Activated CD8-positive, alpha-beta T cell treated with anti-CD3 and anti-CD28 coated beads, Interleukin-2, amount 10 ng/mL, durations not matched to agents 7 days and 5 days (primary cell): ENCODE measurements at regions not wholly inside any gene's neighbourhood (a gene's known extent, or its start where the extent isn't known, plus 50 kb on each side); places are given as distances from the start of the nearest gene placed in this dataset.

Experiments
- ATAC-seq: fragments of 150-1000 bp; cut with Tn5 transposase; one replicate; pipeline ENCODE4 v1.10.0; 2021; ENCODE audit warnings: moderate library complexity
- CTCF ChIA-PET: fragments of 350-600 bp; sonication (Branson Sonifier 250); formaldehyde crosslinking; loops from one replicate; lab custom pipeline; 2021; ENCODE audit warnings: antibody characterized with exemption; lab: Charles Lee
- POLR2A ChIA-PET: fragments of 350-600 bp; sonication (Branson Sonifier 250); formaldehyde crosslinking; loops from one replicate; lab custom pipeline; 2021; ENCODE audit warnings: antibody characterized with exemption; lab: Charles Lee
- DNase-seq: peaks from one replicate; pipeline ENCODE4 v3.0.0-alpha.2; 2020
- H3K27ac Mint-ChIP-seq: one replicate; pipeline ENCODE4 v1.8.0; 2021; ENCODE audit warnings: mild to moderate bottlenecking, mixed read lengths
- H3K27me3 Mint-ChIP-seq: one replicate; pipeline ENCODE4 v1.8.0; 2021; ENCODE audit warnings: low read depth, mixed read lengths
- H3K36me3 Mint-ChIP-seq: one replicate; pipeline ENCODE4 v1.8.0; 2021; ENCODE audit warnings: low read depth, mixed read lengths
- H3K4me1 Mint-ChIP-seq: one replicate; pipeline ENCODE4 v1.8.0; 2021; ENCODE audit warnings: low read depth, mixed read lengths
- H3K4me3 Mint-ChIP-seq: one replicate; pipeline ENCODE4 v1.8.0; 2021; ENCODE audit warnings: mild to moderate bottlenecking, mixed read lengths
- H3K9me3 Mint-ChIP-seq: one replicate; pipeline ENCODE4 v1.8.0; 2022; ENCODE audit warnings: mixed read lengths; ENCODE audit not compliant: insufficient read depth

DNA sequence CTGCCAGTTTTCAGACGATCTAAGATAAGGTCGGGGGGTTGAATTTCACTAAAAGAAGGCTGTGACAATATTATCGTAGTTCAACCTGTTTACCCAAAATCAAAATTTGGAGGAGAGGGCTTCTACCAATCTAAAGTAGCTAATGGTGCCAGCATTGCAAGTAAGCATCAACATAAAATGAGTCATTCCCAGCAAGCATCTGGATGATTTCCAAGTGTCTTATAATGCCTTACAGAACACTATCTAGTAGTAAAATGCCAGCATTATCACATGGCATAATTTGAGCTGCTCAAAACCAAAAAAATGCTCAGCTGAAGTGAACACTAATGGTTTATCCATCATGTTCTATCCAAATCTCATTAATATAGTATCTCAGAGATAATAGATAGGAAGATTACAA is 1193.9 kb downstream of the DNAJB9 start:
- no peaks in the 10 kb centered on the region for H3K9me3 Mint-ChIP-seq
- H3K4me1 Mint-ChIP-seq, result no peaks in the 10 kb centered on the region
- ChIA-PET CTCF (no interaction called here), POLR2A (no interaction called here)
- no peak overlapping the region for H3K4me3 Mint-ChIP-seq
- H3K27me3 Mint-ChIP-seq, result no peaks in the 10 kb centered on the region
- DNase-seq, result no peak
- ATAC-seq, result no peak
- H3K36me3 Mint-ChIP-seq, result no peaks in the 10 kb centered on the region
- no peak overlapping the region for H3K27ac Mint-ChIP-seq

DNA sequence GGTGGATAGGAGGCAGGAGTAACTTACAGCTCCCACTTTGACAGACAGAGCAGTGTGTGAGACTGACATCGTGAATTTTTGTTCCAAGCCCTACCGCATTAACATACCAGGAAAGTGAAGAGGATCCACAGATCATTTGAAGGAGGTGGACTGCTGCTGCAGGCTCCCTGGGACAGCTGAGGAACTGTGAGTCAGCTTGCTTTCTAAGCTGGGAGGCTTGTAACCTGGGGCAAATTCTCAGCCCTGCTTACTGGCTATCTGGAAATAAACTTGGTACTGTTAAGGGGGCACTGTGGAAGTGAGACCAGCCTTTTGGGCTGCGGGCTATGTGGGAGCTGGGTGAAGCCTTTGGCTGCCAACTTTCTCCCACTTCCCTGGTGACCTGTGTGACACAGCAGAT is 1202.5 kb downstream of the DNAJB9 start:
- no peaks in the 10 kb centered on the region for H3K9me3 Mint-ChIP-seq
- no peaks in the 10 kb centered on the region for H3K36me3 Mint-ChIP-seq
- no peak overlapping the region for H3K4me3 Mint-ChIP-seq
- DNase-seq, result no peak
- no peaks in the 10 kb centered on the region for H3K27me3 Mint-ChIP-seq
- ATAC-seq, result no peak
- POLR2A ChIA-PET, result no interaction called here
- CTCF ChIA-PET, result no interaction called here
- H3K27ac Mint-ChIP-seq, result no peak overlapping the region
- no peaks in the 10 kb centered on the region for H3K4me1 Mint-ChIP-seq

DNA sequence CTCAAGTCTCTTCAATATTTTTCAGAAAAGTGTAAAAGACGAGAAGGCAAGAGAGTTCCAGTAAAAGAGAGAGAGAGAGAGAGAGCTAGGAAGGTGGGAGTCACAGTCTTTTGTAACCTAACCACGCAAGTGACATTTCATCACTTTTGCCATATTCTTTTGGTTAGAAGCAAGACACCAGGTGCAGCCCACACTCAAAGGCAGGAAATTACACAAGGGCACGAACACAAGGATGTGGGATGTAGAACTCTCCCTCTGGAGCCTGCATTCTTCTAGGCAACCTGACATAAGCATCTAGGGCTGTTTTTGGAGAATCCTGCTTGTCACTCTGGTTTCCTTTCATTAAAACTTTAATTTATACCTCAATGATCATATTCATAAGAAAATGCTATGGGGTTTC is 1213.1 kb downstream of the DNAJB9 start:
- Mint-ChIP-seq H3K36me3 (no peaks in the 10 kb centered on the region), H3K9me3 (no peaks in the 10 kb centered on the region), H3K4me3 (no peak overlapping the region), H3K27me3 (no peaks in the 10 kb centered on the region), H3K4me1 (no peaks in the 10 kb centered on the region), H3K27ac (no peak overlapping the region)
- DNase-seq (no peak), ATAC-seq (no peak)
- CTCF ChIA-PET, result no interaction called here
- POLR2A ChIA-PET, result no interaction called here

GRCh38 chr7:109806548-109806947 is 1236.9 kb downstream of the DNAJB9 start:
- no peaks in the 10 kb centered on the region for H3K36me3 Mint-ChIP-seq
- CTCF ChIA-PET, result no interaction called here
- DNase-seq (no peak), ATAC-seq (no peak)
- H3K27me3 Mint-ChIP-seq, result no peaks in the 10 kb centered on the region
- H3K4me1 Mint-ChIP-seq, result no peaks in the 10 kb centered on the region
- H3K27ac Mint-ChIP-seq, result no peak overlapping the region
- H3K9me3 Mint-ChIP-seq, result no peaks in the 10 kb centered on the region
- POLR2A ChIA-PET, result no interaction called here
- no peak overlapping the region for H3K4me3 Mint-ChIP-seq

DNA sequence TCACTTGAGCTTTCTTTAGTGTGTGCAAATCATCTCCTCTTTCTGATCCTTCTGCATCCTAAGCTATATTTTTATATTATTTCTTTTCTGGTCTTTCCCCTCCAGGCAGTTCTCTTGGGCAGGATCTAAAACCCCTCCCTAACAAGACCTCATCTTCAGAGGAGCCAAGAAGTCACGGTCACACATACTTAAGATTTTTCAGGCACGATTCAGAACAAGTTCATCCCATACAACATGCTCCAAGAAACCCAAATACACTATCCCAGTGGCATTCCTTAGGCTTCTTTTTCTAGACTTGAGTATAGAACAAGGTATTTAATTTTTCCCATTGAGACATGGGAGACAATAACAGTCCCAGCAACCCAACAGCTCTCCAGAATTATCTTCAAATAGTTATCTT is 1251.5 kb downstream of the DNAJB9 start:
- ChIA-PET POLR2A (no interaction called here), CTCF (no interaction called here)
- Mint-ChIP-seq H3K9me3 (peaks cover 14% of the 10 kb centered on the region), H3K27me3 (no peaks in the 10 kb centered on the region), H3K4me1 (no peaks in the 10 kb centered on the region), H3K4me3 (no peak overlapping the region), H3K36me3 (no peaks in the 10 kb centered on the region), H3K27ac (no peak overlapping the region)
- no peak for DNase-seq
- ATAC-seq, result no peak

DNA sequence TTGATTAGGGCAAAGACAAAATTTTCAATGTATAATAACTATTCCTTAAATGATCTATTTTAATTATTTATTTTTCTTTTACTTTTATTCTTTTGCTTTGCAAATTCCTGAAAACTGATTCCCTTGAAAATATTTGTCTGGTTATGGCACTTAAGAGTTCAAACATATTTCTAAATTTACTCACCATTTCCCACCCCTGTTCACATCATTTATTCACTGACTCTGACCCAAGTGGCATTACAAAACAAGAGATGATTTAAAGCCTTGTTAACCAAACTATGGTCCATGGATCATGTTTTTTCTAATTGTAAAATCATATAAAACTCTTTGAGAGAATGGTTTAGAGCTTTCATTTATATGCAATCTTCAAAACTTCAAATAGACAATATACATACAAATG is 1256.1 kb upstream of the LRRN3 start:
- ATAC-seq, result no peak
- no peaks in the 10 kb centered on the region for H3K9me3 Mint-ChIP-seq
- H3K27ac Mint-ChIP-seq, result no peak overlapping the region
- H3K36me3 Mint-ChIP-seq, result no peaks in the 10 kb centered on the region
- DNase-seq, result no peak
- H3K4me1 Mint-ChIP-seq, result no peaks in the 10 kb centered on the region
- H3K4me3 Mint-ChIP-seq, result no peak overlapping the region
- ChIA-PET CTCF (no interaction called here), POLR2A (no interaction called here)
- no peaks in the 10 kb centered on the region for H3K27me3 Mint-ChIP-seq

DNA sequence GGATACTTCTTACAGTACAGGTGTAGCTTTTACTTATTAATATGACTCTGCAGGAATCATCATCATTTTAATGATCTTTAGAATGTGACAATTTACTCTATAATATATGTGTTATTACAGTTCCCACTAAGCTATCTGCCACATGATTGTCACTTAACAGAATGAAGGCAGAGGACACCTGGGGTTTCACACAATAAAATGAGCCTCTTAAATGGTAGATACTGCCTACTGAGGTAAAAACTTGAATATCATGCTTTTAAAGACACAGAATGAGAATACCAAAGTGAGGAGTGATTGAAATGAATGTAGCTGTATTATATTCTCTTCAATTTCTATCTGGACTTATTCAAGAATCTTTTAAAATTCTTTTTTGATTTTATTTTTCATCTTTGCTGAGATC is 1255.3 kb upstream of the LRRN3 start:
- POLR2A ChIA-PET, result no interaction called here
- Mint-ChIP-seq H3K27ac (no peak overlapping the region), H3K4me3 (no peak overlapping the region), H3K9me3 (no peaks in the 10 kb centered on the region), H3K36me3 (no peaks in the 10 kb centered on the region), H3K27me3 (no peaks in the 10 kb centered on the region), H3K4me1 (no peaks in the 10 kb centered on the region)
- CTCF ChIA-PET, result no interaction called here
- DNase-seq (no peak), ATAC-seq (no peak)

GRCh38 chr7:109836016-109836415 is 1254.9 kb upstream of the LRRN3 start:
- Mint-ChIP-seq H3K27ac (no peak overlapping the region), H3K4me3 (no peak overlapping the region), H3K27me3 (no peaks in the 10 kb centered on the region), H3K36me3 (no peaks in the 10 kb centered on the region), H3K4me1 (no peaks in the 10 kb centered on the region), H3K9me3 (no peaks in the 10 kb centered on the region)
- POLR2A ChIA-PET, result no interaction called here
- ATAC-seq (no peak), DNase-seq (no peak)
- CTCF ChIA-PET, result no interaction called here

DNA sequence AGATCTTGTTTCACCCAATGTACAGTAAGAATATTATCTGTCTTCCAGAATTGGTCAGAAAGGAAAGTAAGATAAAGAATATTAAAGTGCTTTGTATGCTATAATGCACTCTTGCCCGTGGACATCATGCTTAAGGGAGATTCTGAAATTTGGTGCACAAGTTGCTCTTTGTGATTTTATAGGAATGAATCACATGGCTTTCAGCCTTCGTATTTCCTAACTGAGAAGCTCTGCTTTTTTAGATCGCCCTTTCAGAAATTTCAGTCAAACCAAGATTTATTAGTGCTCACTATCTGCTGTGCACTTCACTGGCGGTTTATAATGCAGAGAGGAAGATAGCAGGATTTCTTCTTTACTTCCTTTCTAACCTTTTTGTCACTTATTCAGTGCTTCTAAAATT is 1248.5 kb upstream of the LRRN3 start:
- H3K27ac Mint-ChIP-seq, result no peak overlapping the region
- ChIA-PET POLR2A (no interaction called here), CTCF (no interaction called here)
- no peak for ATAC-seq
- DNase-seq, result no peak
- no peaks in the 10 kb centered on the region for H3K4me1 Mint-ChIP-seq
- no peak overlapping the region for H3K4me3 Mint-ChIP-seq
- H3K27me3 Mint-ChIP-seq, result no peaks in the 10 kb centered on the region
- no peaks in the 10 kb centered on the region for H3K9me3 Mint-ChIP-seq
- no peaks in the 10 kb centered on the region for H3K36me3 Mint-ChIP-seq

- Mint-ChIP-seq H3K27me3 (no peaks in the 10 kb centered on the region), H3K36me3 (no peaks in the 10 kb centered on the region), H3K4me1 (no peaks in the 10 kb centered on the region), H3K9me3 (no peaks in the 10 kb centered on the region), H3K4me3 (no peak overlapping the region), H3K27ac (no peak overlapping the region)
- no peak for ATAC-seq
- no peak for DNase-seq
- ChIA-PET CTCF (interaction anchor here (1.5 kb wide), 1 partner anchor 1892 kb away, joined by 5 read pairs; no protein-coding TSS in a partner anchor), POLR2A (no interaction called here)
Observed at GRCh38 chr7:109844362-109844761, 1246.6 kb upstream of the LRRN3 start.

DNA sequence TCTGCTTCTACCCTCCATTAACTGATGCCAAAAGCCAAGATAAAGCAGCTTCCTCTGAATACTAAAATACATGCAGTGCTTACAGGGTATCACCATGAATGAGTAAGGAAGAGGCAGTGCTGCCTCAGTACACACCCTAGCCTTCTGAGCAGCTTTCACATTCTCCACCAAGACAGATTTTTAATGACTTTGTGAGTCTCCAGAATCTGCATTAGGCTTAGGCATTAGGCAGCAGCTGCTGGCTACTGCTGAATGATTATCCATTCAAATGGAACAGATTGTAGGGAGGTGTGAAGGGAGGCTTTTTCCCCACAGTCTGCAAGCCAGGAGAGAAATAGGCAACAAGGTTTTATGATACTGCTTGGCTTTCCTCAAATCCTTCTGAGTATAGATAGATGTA is 1226.7 kb upstream of the LRRN3 start:
- Mint-ChIP-seq H3K4me1 (no peaks in the 10 kb centered on the region), H3K4me3 (no peak overlapping the region), H3K27ac (no peak overlapping the region), H3K27me3 (no peaks in the 10 kb centered on the region), H3K36me3 (no peaks in the 10 kb centered on the region), H3K9me3 (no peaks in the 10 kb centered on the region)
- POLR2A ChIA-PET, result no interaction called here
- DNase-seq (no peak), ATAC-seq (no peak)
- CTCF ChIA-PET, result interaction anchor here (0.6 kb wide), 1 partner anchor 206 kb away, joined by 3 read pairs; no protein-coding TSS in a partner anchor

DNA sequence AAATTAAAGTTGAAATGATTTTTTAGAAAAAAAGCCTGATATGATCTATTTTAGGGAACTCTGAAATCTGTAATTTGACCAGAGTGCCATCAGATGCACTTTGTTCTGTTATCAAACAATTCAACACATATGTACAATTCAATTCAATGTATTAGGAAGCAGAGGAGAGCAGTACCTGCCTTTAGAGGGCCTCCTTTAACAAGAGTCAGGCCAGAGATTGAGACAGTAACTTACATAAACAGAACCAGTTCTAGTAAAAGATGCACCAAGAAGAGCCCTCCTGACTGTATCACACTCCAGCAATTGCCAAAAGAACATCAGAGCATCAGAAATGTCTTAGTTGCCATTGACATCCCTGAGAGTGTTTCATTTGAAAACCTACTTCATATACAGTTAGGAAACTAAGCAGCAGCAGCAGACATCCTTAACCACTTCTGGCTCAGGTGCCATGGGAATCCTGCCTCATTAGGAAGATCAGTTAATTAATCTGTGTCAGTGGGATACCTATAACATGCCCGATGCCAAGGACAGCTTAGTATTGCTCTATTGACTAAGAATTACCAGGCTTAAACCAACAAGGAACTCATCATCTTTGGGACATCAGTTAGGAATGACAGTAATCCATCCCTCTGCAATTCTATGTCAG is 1222.6 kb upstream of the LRRN3 start:
- ATAC-seq (no peak), DNase-seq (no peak)
- Mint-ChIP-seq H3K27ac (no peak overlapping the region), H3K9me3 (no peaks in the 10 kb centered on the region), H3K4me3 (no peak overlapping the region), H3K27me3 (no peaks in the 10 kb centered on the region), H3K36me3 (no peaks in the 10 kb centered on the region), H3K4me1 (no peaks in the 10 kb centered on the region)
- ChIA-PET POLR2A (no interaction called here), CTCF (no interaction called here)

DNA sequence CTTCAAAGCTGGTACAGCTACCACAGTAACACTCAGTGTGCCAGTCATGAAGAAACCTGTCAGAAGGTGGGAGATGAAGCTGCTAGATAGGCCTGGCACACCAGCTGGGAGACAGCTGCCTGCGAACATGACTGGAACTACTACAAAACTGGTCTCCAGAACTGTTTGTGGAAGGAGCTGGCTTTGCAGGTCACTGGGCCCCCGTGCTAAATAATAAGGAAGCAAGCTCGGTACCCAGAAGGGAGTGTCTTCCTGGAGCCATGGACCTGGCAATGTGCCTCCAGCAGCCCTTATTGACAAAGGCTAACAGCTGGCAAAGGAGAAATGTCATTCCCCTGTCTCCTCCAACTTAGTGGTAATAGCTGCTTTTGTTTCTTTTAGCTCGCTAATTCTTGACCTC is 1217.6 kb upstream of the LRRN3 start:
- Mint-ChIP-seq H3K4me1 (no peaks in the 10 kb centered on the region), H3K36me3 (no peaks in the 10 kb centered on the region), H3K9me3 (no peaks in the 10 kb centered on the region), H3K27me3 (no peaks in the 10 kb centered on the region), H3K4me3 (no peak overlapping the region), H3K27ac (no peak overlapping the region)
- POLR2A ChIA-PET, result no interaction called here
- no peak for DNase-seq
- ATAC-seq, result no peak
- CTCF ChIA-PET, result no interaction called here
